ENCODE measurements at regions not wholly inside any gene's neighbourhood (a gene's known extent, or its start where the extent isn't known, plus 50 kb on each side); places are given as distances from the start of the nearest gene placed in this dataset.
"Not testable (repeated sequence)": the region's sequence is repeated elsewhere in the genome, so short reads cannot be mapped to it uniquely, and the experiment has no call there.

GRCh38 chr4:22595684-22596083, 79.8 kb upstream of the ADGRA3 start:
- Histone ChIP-seq H3K79me2 (ENCODE audit: control insufficient read depth, insufficient read depth, low read length) (no peaks in the 10 kb centered on the region), H3K36me3 (ENCODE audit: control insufficient read depth, insufficient read depth, low read length) (no peaks in the 10 kb centered on the region), H3K4me1 (ENCODE audit: control insufficient read depth, extremely low read depth, insufficient read depth, low read length) (no peaks in the 10 kb centered on the region), H3K27ac (ENCODE audit: insufficient read depth, low read length) (no peak overlapping the region), H4K20me1 (ENCODE audit: control insufficient read depth, extremely low read depth, insufficient read depth, low read length) (no peaks in the 10 kb centered on the region), H3K9me3 (ENCODE audit: control insufficient read depth, insufficient read depth, low read depth, low read length) (no peaks in the 10 kb centered on the region), H3K4me3 (replicated peaks in 1 of 4; ENCODE audit: control extremely low read depth in 1 of 4, insufficient read depth in 1 of 4, low read depth in 3 of 4, low read length in 4 of 4) (no peak overlapping the region), H2AFZ (ENCODE audit: low read length) (no peak overlapping the region), H3K27me3 (ENCODE audit: control insufficient read depth, insufficient read depth, low read length) (no peaks in the 10 kb centered on the region), H3K9ac (ENCODE audit: insufficient read depth, low read length) (no peak overlapping the region), H3K4me2 (ENCODE audit: extremely low read depth, insufficient read depth, low read length) (no peak overlapping the region)
- no peak for TF ChIP-seq EZH2 (IDR thresholded peaks at IDR 0.05; ENCODE audit: low read length, missing control alignments)
- TF ChIP-seq, protein P1, sequence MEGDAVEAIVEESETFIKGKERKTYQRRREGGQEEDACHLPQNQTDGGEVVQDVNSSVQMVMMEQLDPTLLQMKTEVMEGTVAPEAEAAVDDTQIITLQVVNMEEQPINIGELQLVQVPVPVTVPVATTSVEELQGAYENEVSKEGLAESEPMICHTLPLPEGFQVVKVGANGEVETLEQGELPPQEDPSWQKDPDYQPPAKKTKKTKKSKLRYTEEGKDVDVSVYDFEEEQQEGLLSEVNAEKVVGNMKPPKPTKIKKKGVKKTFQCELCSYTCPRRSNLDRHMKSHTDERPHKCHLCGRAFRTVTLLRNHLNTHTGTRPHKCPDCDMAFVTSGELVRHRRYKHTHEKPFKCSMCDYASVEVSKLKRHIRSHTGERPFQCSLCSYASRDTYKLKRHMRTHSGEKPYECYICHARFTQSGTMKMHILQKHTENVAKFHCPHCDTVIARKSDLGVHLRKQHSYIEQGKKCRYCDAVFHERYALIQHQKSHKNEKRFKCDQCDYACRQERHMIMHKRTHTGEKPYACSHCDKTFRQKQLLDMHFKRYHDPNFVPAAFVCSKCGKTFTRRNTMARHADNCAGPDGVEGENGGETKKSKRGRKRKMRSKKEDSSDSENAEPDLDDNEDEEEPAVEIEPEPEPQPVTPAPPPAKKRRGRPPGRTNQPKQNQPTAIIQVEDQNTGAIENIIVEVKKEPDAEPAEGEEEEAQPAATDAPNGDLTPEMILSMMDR (conservative IDR thresholded peaks at IDR 0.05 in 1 of 2, IDR thresholded peaks at IDR 0.05 in 1 of 2; ENCODE audit: low read depth in 1 of 2, low read length in 2 of 2): no peak
- DNase-seq (ENCODE audit: low read depth in 2 of 2): peak in 1 of 2 donors; percentile 7

- no peak overlapping the region for H3K27ac ChIP-seq (ENCODE audit: insufficient read depth, low read length)
- H2AFZ ChIP-seq (ENCODE audit: low read length): no peak overlapping the region
- no peak for TF ChIP-seq EZH2 (IDR thresholded peaks at IDR 0.05; ENCODE audit: low read length, missing control alignments)
- TF ChIP-seq, protein P1 (conservative IDR thresholded peaks at IDR 0.05 in 1 of 2, IDR thresholded peaks at IDR 0.05 in 1 of 2; ENCODE audit: low read depth in 1 of 2, low read length in 2 of 2): no peak
- no peak overlapping the region for H3K4me3 ChIP-seq (replicated peaks in 1 of 4; ENCODE audit: control extremely low read depth in 1 of 4, insufficient read depth in 1 of 4, low read depth in 3 of 4, low read length in 4 of 4)
- H3K27me3 ChIP-seq (ENCODE audit: control insufficient read depth, insufficient read depth, low read length): no peaks in the 10 kb centered on the region
- peak in 1 of 2 donors; percentile 25 for DNase-seq (ENCODE audit: low read depth in 2 of 2)
- H3K79me2 ChIP-seq (ENCODE audit: control insufficient read depth, insufficient read depth, low read length): no peaks in the 10 kb centered on the region
- H3K4me1 ChIP-seq (ENCODE audit: control insufficient read depth, extremely low read depth, insufficient read depth, low read length): no peaks in the 10 kb centered on the region
- H3K4me2 ChIP-seq (ENCODE audit: extremely low read depth, insufficient read depth, low read length): no peak overlapping the region
- no peaks in the 10 kb centered on the region for H4K20me1 ChIP-seq (ENCODE audit: control insufficient read depth, extremely low read depth, insufficient read depth, low read length)
- no peaks in the 10 kb centered on the region for H3K9me3 ChIP-seq (ENCODE audit: control insufficient read depth, insufficient read depth, low read depth, low read length)
- H3K9ac ChIP-seq (ENCODE audit: insufficient read depth, low read length): no peak overlapping the region
- no peaks in the 10 kb centered on the region for H3K36me3 ChIP-seq (ENCODE audit: control insufficient read depth, insufficient read depth, low read length)
These were observed 80.5 kb upstream of the ADGRA3 start for GRCh38 chr4:22596409-22596808.

GRCh38 chr4:22597471-22597870, 81.6 kb upstream of the ADGRA3 start:
- DNase-seq (ENCODE audit: low read depth in 2 of 2): no peak
- H3K9ac ChIP-seq (ENCODE audit: insufficient read depth, low read length): no peak overlapping the region
- H3K4me2 ChIP-seq (ENCODE audit: extremely low read depth, insufficient read depth, low read length): no peak overlapping the region
- H2AFZ ChIP-seq (ENCODE audit: low read length): no peak overlapping the region
- H3K79me2 ChIP-seq (ENCODE audit: control insufficient read depth, insufficient read depth, low read length): no peaks in the 10 kb centered on the region
- no peak overlapping the region for H3K4me3 ChIP-seq (replicated peaks in 1 of 4; ENCODE audit: control extremely low read depth in 1 of 4, insufficient read depth in 1 of 4, low read depth in 3 of 4, low read length in 4 of 4)
- no peaks in the 10 kb centered on the region for H3K9me3 ChIP-seq (ENCODE audit: control insufficient read depth, insufficient read depth, low read depth, low read length)
- no peaks in the 10 kb centered on the region for H3K27me3 ChIP-seq (ENCODE audit: control insufficient read depth, insufficient read depth, low read length)
- no peak for TF ChIP-seq EZH2 (IDR thresholded peaks at IDR 0.05; ENCODE audit: low read length, missing control alignments)
- TF ChIP-seq, protein P1 (conservative IDR thresholded peaks at IDR 0.05 in 1 of 2, IDR thresholded peaks at IDR 0.05 in 1 of 2; ENCODE audit: low read depth in 1 of 2, low read length in 2 of 2): no peak
- no peaks in the 10 kb centered on the region for H3K36me3 ChIP-seq (ENCODE audit: control insufficient read depth, insufficient read depth, low read length)
- H3K4me1 ChIP-seq (ENCODE audit: control insufficient read depth, extremely low read depth, insufficient read depth, low read length): no peaks in the 10 kb centered on the region
- no peak overlapping the region for H3K27ac ChIP-seq (ENCODE audit: insufficient read depth, low read length)
- H4K20me1 ChIP-seq (ENCODE audit: control insufficient read depth, extremely low read depth, insufficient read depth, low read length): no peaks in the 10 kb centered on the region

- H4K20me1 ChIP-seq (ENCODE audit: control insufficient read depth, extremely low read depth, insufficient read depth, low read length); H3K9me3 ChIP-seq (ENCODE audit: control insufficient read depth, insufficient read depth, low read depth, low read length); DNase-seq (ENCODE audit: low read depth in 2 of 2); H3K4me2 ChIP-seq (ENCODE audit: extremely low read depth, insufficient read depth, low read length); H3K79me2 ChIP-seq (ENCODE audit: control insufficient read depth, insufficient read depth, low read length); H3K4me1 ChIP-seq (ENCODE audit: control insufficient read depth, extremely low read depth, insufficient read depth, low read length); H2AFZ ChIP-seq (ENCODE audit: low read length); H3K36me3 ChIP-seq (ENCODE audit: control insufficient read depth, insufficient read depth, low read length); H3K9ac ChIP-seq (ENCODE audit: insufficient read depth, low read length); H3K27ac ChIP-seq (ENCODE audit: insufficient read depth, low read length); H3K4me3 ChIP-seq (replicated peaks in 1 of 4; ENCODE audit: control extremely low read depth in 1 of 4, insufficient read depth in 1 of 4, low read depth in 3 of 4, low read length in 4 of 4); H3K27me3 ChIP-seq (ENCODE audit: control insufficient read depth, insufficient read depth, low read length): not testable (repeated sequence)
These were observed 82.5 kb upstream of the ADGRA3 start for GRCh38 chr4:22598113-22599047.

Data from fibroblast of lung (primary cell).